HG02759 (cell line): ENCODE measurements at regions not wholly inside any gene's neighbourhood (a gene's known extent, or its start where the extent isn't known, plus 50 kb on each side); places are given as distances from the start of the nearest gene placed in this dataset.
"Not testable (repeated sequence)": the region's sequence is repeated elsewhere in the genome, so short reads cannot be mapped to it uniquely, and the experiment has no call there.

ENCODE experiments used
- ATAC-seq: cut with Tn5 transposase; IDR thresholded peaks from one replicate; pipeline ENCODE4 v1.9.1; 2021; ENCODE audit warnings: mild to moderate bottlenecking, moderate library complexity; ENCODE audit not compliant: unreplicated experiment

GRCh38 chr2:101645886-101646285 is 51.6 kb upstream of the MAP4K4 start:
- not testable (repeated sequence) for ATAC-seq

- ATAC-seq, result no peak
Measured at GRCh38 chr2:101644842-101645383, 52.6 kb upstream of the MAP4K4 start.

- ATAC-seq, result no peak
Measured at GRCh38 chr2:101643004-101643524, 54.4 kb upstream of the MAP4K4 start.

- ATAC-seq, result no peak
Measured at GRCh38 chr2:101638817-101639605, 58.5 kb upstream of the MAP4K4 start.

GRCh38 chr2:101638181-101638711 is 59.3 kb upstream of the MAP4K4 start:
- no peak for ATAC-seq

GRCh38 chr2:101630224-101630949 is 67.1 kb upstream of the MAP4K4 start:
- ATAC-seq, result no peak

GRCh38 chr2:101628030-101628392 is 69.5 kb upstream of the MAP4K4 start:
- ATAC-seq, result no peak

- ATAC-seq, result no peak
Measured at GRCh38 chr2:101627285-101628029, 70.0 kb upstream of the MAP4K4 start.

GRCh38 chr2:101625814-101626213 is 71.7 kb upstream of the MAP4K4 start:
- not testable (repeated sequence) for ATAC-seq

- ATAC-seq, result no peak
Measured at GRCh38 chr2:101625387-101625786, 72.1 kb upstream of the MAP4K4 start.

GRCh38 chr2:101624706-101625332 is 72.7 kb upstream of the MAP4K4 start:
- no peak for ATAC-seq

GRCh38 chr2:101623031-101623521 is 74.4 kb upstream of the MAP4K4 start:
- peak; percentile 76 for ATAC-seq

GRCh38 chr2:101622210-101623030 is 75.1 kb upstream of the MAP4K4 start:
- peak; percentile 94 for ATAC-seq

GRCh38 chr2:101619191-101619591 is 78.3 kb upstream of the MAP4K4 start:
- no peak for ATAC-seq

GRCh38 chr2:101617796-101618195 is 79.7 kb upstream of the MAP4K4 start:
- no peak for ATAC-seq

GRCh38 chr2:101617188-101617587 is 80.3 kb upstream of the MAP4K4 start:
- no peak for ATAC-seq

GRCh38 chr2:101614127-101614759 is 83.3 kb upstream of the MAP4K4 start:
- no peak for ATAC-seq

GRCh38 chr2:101613056-101613704 is 84.3 kb upstream of the MAP4K4 start:
- ATAC-seq, result no peak
